ENCODE measurements at regions not wholly inside any gene's neighbourhood (a gene's known extent, or its start where the extent isn't known, plus 50 kb on each side); places are given as distances from the start of the nearest gene placed in this dataset.

- TF ChIP-seq CTCF (conservative IDR thresholded peaks at IDR 0.05; ENCODE audit: low read length): no peak
- TF ChIP-seq EZH2phosphoT487 (IDR thresholded peaks at IDR 0.05; ENCODE audit: borderline replicate concordance, low read depth, low read length): no peak
Observed at GRCh38 chr10:2986391-2986801, 81.0 kb upstream of the PFKP start.
